Esophagus muscularis mucosa (tissue), 4 donors: ENCODE measurements at regions not wholly inside any gene's neighbourhood (a gene's known extent, or its start where the extent isn't known, plus 50 kb on each side); places are given as distances from the start of the nearest gene placed in this dataset.

Source experiments
- DNase-seq: peaks from one replicate; pipeline ENCODE4 v3.0.0-alpha.2; 2017; ENCODE audit errors: extremely low spot score
- H3K27ac ChIP-seq, 4 donors: fragments of 200-600 bp; sonication (generic); replicated peaks in 1 of 4; 1 replicate in 3 of 4; 2 replicates in 1 of 4; pipeline ENCODE4 v1.5.1; 2016 to 2019; ENCODE audit warnings: mild to moderate bottlenecking in 1 of 4
- H3K27me3 ChIP-seq, 4 donors: fragments of 200-600 bp; sonication (generic); one replicate each; pipeline versions ENCODE4 v1.5.1 to v1.6.0; 2016 to 2019
- H3K36me3 ChIP-seq, 4 donors: fragments of 200-600 bp; sonication (generic); one replicate each; pipeline ENCODE4 v1.5.1; 2016 to 2019
- H3K4me1 ChIP-seq, 4 donors: fragments of 200-600 bp; sonication (generic); one replicate each; pipeline ENCODE4 v1.5.1; 2016 to 2019
- H3K4me3 ChIP-seq, 4 donors: fragments of 200-600 bp; sonication (generic); 1 replicate in 2 of 4; 2 replicates in 2 of 4; pipeline ENCODE4 v1.5.1; 2016 to 2019; ENCODE audit warnings: mild to moderate bottlenecking in 4 of 4, moderate library complexity in 1 of 4
- H3K9me3 ChIP-seq, 4 donors: fragments of 200-600 bp; sonication (generic); 1 replicate in 3 of 4; 2 replicates in 1 of 4; pipeline ENCODE4 v1.5.1; 2016 to 2019
- EP300 ChIP-seq: sonication (generic); formaldehyde crosslinking; IDR thresholded peaks from one replicate; pipeline ENCODE4 v1.6.1; 2017; ENCODE audit warnings: antibody characterized with exemption
- POLR2A ChIP-seq: fragments of 450-650 bp; IDR thresholded peaks from one replicate; pipeline ENCODE4 v1.6.1; 2017; ENCODE audit warnings: antibody characterized with exemption, moderate library complexity, mild to moderate bottlenecking, low read depth
- POLR2AphosphoS5 ChIP-seq, 2 donors: sonication (generic); formaldehyde crosslinking; IDR thresholded peaks; one replicate each; pipeline ENCODE4 v1.6.1; 2017; ENCODE audit warnings: antibody characterized with exemption in 2 of 2
- WGBS: methylation state at CpG from one replicate; pipeline ENCODE4 v1.1.5; 2018; 5-methylcytosine and 5-hydroxymethylcytosine counted together
- intact Hi-C: fragments of 100-400 bp; cut with DNase I; formaldehyde crosslinking; loops from one replicate; pipeline ENCODE4 v1.15.1; 2023
- TF ChIP-seq, protein P1 (sequence below), 3 experiments: fragments of 200-600 bp in 2 of 3; fragments of 450-650 bp in 1 of 3; sonication (generic) in 2 of 3; IDR thresholded peaks; one replicate each; pipeline ENCODE4 v1.5.1; 2017 to 2019; ENCODE audit warnings: antibody characterized with exemption in 3 of 3, mild to moderate bottlenecking in 2 of 3, moderate library complexity in 1 of 3

DNA sequence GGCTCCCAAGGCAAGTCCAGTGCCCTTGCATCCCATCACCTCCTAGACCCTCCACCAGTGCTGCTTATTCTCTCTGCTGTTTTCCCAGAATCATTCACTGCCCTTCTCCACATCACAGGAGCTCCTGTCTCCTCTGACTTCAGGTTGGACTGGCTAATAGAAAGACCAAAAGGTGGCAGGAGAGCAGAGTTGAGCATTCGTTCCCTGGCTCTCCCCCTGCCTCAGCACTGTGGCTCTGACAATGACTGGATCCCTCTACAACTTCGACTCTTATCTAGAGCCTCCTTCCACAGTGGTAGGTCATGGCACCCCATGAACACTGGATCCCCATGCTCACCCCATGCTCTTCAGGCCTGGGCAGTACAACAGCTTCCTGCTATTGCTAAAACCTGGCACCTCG is 243.6 kb downstream of the LRRN1 start:
- Histone ChIP-seq H3K27ac (no peak overlapping the region), H3K9me3 (no peaks in the 10 kb centered on the region), H3K4me1 (no peaks in the 10 kb centered on the region), H3K36me3 (no peaks in the 10 kb centered on the region), H3K27me3 (no peaks in the 10 kb centered on the region), H3K4me3 (no peak overlapping the region)
- intact Hi-C loops, result no loop called here
- WGBS, result 77% methylated on average over 3 of the region's 3 CpGs
- DNase-seq, result no peak
- TF ChIP-seq, protein P1, sequence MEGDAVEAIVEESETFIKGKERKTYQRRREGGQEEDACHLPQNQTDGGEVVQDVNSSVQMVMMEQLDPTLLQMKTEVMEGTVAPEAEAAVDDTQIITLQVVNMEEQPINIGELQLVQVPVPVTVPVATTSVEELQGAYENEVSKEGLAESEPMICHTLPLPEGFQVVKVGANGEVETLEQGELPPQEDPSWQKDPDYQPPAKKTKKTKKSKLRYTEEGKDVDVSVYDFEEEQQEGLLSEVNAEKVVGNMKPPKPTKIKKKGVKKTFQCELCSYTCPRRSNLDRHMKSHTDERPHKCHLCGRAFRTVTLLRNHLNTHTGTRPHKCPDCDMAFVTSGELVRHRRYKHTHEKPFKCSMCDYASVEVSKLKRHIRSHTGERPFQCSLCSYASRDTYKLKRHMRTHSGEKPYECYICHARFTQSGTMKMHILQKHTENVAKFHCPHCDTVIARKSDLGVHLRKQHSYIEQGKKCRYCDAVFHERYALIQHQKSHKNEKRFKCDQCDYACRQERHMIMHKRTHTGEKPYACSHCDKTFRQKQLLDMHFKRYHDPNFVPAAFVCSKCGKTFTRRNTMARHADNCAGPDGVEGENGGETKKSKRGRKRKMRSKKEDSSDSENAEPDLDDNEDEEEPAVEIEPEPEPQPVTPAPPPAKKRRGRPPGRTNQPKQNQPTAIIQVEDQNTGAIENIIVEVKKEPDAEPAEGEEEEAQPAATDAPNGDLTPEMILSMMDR (IDR thresholded peaks at IDR 0.05), result no peak
- no peak for TF ChIP-seq POLR2A
- TF ChIP-seq POLR2AphosphoS5 (IDR thresholded peaks at IDR 0.05), result no peak
- no peak for TF ChIP-seq EP300

DNA sequence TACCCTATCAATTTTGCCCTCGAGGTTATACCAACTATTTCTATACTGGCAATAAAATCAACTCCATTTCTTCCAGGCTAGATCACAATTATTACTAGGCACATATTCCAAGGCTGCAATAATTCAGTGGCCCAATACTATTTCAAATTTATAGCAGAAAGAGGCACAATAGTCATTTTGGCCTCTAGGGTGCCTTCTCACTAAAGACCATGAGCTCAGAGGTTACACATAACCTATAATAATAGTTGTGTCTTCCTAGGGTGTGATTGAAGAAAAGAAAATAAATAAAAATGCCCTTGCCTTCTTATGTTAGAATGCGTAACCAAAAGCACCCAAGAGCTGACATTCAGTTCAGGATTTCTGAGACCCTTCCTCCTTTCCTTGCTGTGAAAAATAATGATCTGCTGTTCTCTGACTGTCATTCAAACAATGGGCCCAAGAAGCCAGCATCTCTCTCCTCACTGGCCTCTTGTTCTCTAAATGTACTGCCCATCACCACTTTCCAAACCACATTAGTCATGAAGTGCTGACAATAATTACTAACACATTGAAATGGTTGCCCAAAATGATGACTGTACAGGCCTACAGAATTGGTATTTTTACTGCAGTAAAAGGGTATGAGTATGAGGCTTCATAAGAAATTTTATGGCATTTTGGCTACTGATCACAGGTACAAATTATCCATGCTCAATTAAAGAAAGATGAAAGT is 244.8 kb downstream of the LRRN1 start:
- intact Hi-C loops, result no loop called here
- 82% methylated on average over 2 of the region's 2 CpGs for WGBS
- no peak overlapping the region for H3K4me3 ChIP-seq

DNA sequence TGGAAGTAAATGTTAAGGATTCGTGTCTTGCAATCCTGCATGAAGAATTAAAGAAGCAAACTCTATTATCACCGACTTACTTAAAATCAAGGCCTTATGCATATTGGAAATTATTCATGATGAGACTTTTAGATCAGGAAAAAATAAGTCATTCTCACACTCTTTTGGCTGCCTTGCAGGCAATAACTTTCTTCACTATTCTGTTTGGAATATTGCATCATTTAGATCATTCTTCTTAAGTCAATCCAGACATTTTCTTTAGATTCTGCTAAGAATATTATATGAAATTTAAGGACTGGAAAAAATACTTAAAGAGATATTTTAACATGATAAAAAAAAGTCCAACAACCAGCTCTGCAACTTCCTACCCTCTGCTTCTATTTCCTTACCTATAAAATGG is 245.4 kb downstream of the LRRN1 start:
- H3K27me3 ChIP-seq, result no peaks in the 10 kb centered on the region
- no peaks in the 10 kb centered on the region for H3K36me3 ChIP-seq
- WGBS, result 80% methylated on average over 2 of the region's 2 CpGs
- no peak overlapping the region for H3K4me3 ChIP-seq
- no peak for DNase-seq
- no peak overlapping the region for H3K27ac ChIP-seq
- intact Hi-C loops, result no loop called here
- TF ChIP-seq POLR2AphosphoS5 (IDR thresholded peaks at IDR 0.05), result no peak
- no peak for TF ChIP-seq EP300
- TF ChIP-seq, protein P1 (IDR thresholded peaks at IDR 0.05), result no peak
- no peaks in the 10 kb centered on the region for H3K4me1 ChIP-seq
- H3K9me3 ChIP-seq, result peaks cover 0 to 2% (median 0%) of the 10 kb centered on the region in 4 donors

More for the DNA sequence above, 244.8 kb downstream of the LRRN1 start:
- no peaks in the 10 kb centered on the region for H3K4me1 ChIP-seq
- no peaks in the 10 kb centered on the region for H3K27me3 ChIP-seq
- DNase-seq, result no peak
- no peaks in the 10 kb centered on the region for H3K9me3 ChIP-seq
- H3K36me3 ChIP-seq, result no peaks in the 10 kb centered on the region
- H3K27ac ChIP-seq, result no peak overlapping the region
- TF ChIP-seq POLR2A (no peak), POLR2AphosphoS5 (IDR thresholded peaks at IDR 0.05) (no peak)
- TF ChIP-seq, protein P1 (IDR thresholded peaks at IDR 0.05), result no peak

DNA sequence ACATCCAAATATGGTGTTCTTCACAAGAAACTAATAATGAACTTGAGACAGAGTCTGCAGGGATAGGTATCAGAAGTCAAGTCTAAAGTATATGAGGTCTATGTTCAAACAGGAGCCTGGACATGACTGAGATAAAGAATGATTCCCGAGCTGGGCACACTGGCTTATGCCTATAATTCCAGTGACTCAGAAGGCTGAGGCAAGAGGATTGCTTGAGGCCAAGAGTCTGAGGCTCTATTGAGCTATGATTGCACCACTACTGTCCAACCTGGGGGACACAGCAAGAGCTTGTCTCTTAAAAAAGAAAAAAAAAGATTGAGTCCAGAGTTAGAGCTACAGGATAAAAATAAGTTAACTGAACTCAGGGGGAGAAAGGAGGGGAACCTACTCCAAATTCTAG is 246.5 kb downstream of the LRRN1 start:
- Histone ChIP-seq H3K4me1 (no peaks in the 10 kb centered on the region), H3K36me3 (no peaks in the 10 kb centered on the region), H3K27me3 (no peaks in the 10 kb centered on the region), H3K27ac (no peak overlapping the region), H3K9me3 (peaks cover 0 to 7% (median 0%) of the 10 kb centered on the region in 4 donors), H3K4me3 (no peak overlapping the region)
- intact Hi-C loops, result no loop called here
- TF ChIP-seq POLR2AphosphoS5 (IDR thresholded peaks at IDR 0.05) (no peak), EP300 (no peak), POLR2A (no peak)
- TF ChIP-seq, protein P1 (IDR thresholded peaks at IDR 0.05), result no peak
- WGBS, result 84% methylated on average over 1 of the region's 1 CpG
- no peak for DNase-seq

DNA sequence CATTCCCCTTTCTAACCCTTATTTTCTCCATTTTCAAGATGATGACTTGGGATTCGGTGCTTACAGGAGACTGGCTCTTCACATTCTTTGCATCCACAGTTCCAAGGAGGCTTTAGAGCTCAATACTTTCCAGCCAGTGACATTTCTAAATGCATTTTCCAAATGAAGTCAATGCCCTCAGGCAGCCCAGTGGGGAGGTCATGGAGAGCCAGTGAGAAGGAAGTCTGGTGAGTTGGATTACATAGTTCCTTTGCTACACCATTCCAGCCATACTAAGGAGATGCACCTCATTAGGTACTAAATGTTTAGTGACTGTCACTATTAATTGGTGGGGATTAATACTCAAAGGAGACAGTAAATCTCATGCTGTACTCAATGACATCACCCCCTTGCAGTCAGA is 248.1 kb downstream of the LRRN1 start:
- Histone ChIP-seq H3K27me3 (no peaks in the 10 kb centered on the region), H3K9me3 (peaks cover 0 to 7% (median 0%) of the 10 kb centered on the region in 4 donors), H3K4me3 (no peak overlapping the region), H3K27ac (no peak overlapping the region), H3K4me1 (no peaks in the 10 kb centered on the region), H3K36me3 (no peaks in the 10 kb centered on the region)
- 95% methylated on average over 1 of the region's 1 CpG for WGBS
- no peak for DNase-seq
- TF ChIP-seq EP300, result no peak
- TF ChIP-seq, protein P1 (IDR thresholded peaks at IDR 0.05), result no peak
- TF ChIP-seq POLR2AphosphoS5 (IDR thresholded peaks at IDR 0.05), result no peak
- TF ChIP-seq POLR2A, result no peak
- intact Hi-C loops, result no loop called here
